GM23338 (cell line): ENCODE measurements at regions not wholly inside any gene's neighbourhood (a gene's known extent, or its start where the extent isn't known, plus 50 kb on each side); places are given as distances from the start of the nearest gene placed in this dataset.

Experiments
- EZH2 ChIP-seq: fragments of 200-600 bp; sonication (generic); IDR thresholded peaks from one replicate; pipeline ENCODE4 v1.8.0; 2017; ENCODE audit warnings: antibody characterized with exemption, mild to moderate bottlenecking, low read depth; ENCODE audit not compliant: unreplicated experiment
- TF ChIP-seq, protein P1 (sequence below), 2 experiments: fragments of 200-600 bp in 1 of 2; sonication (generic) in 1 of 2; conservative IDR thresholded peaks; 2 replicates each; pipeline versions ENCODE4 v1.5.1 to v1.6.1; 2016 to 2017; ENCODE audit warnings: antibody characterized with exemption in 2 of 2, low read depth in 2 of 2, mild to moderate bottlenecking in 2 of 2, moderate library complexity in 1 of 2
- TF ChIP-seq, protein P2 (sequence below): IDR thresholded peaks from one replicate; pipeline ENCODE4 v1.6.1; 2018; ENCODE audit warnings: antibody characterized with exemption; ENCODE audit not compliant: unreplicated experiment

DNA sequence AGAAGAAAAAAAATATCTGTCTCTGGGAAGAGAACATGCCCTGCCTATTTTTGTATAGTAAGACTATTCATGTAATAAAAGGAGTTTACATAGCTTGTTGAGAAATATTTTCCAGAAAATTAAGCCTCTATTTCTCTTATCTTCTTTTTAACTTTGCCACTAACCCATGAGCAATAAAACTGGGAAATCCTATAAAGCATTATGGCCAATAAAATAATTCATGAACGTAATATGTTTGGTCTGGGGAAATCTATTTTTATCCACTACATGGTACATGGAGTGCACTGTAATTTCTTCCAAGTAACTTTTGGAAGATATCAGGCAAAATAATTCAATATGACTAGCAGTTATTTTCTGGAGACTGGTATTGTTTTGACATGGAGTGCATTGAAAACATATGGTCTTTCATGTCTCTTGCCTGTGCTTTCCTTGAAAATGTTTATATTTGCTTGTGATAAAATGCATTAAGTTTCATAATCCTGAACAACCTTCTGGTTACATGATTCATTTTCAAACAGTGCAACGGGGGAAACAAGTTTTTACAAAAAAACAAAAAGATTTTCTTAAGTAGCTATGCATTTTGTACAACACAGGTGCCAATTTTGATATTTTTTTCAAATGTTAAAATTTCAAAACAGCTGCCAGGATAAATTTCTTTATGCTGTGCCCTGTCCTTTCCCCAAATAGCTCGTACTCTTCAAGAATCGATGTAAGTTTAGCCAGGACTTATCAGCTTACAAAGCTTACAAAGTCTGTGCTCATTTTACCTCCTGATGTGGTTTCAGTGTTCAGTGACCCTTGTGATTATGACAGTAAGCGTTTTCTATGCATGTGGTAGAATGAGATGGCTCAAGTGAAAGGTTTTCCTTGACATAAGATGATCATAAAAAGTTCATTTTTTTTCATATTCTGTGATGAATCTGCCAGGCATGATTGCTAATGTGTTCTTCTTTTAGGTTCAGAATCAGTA lies 194.5 kb downstream of the UBE2E3 start:
- TF ChIP-seq EZH2, result no peak
- TF ChIP-seq, protein P1, sequence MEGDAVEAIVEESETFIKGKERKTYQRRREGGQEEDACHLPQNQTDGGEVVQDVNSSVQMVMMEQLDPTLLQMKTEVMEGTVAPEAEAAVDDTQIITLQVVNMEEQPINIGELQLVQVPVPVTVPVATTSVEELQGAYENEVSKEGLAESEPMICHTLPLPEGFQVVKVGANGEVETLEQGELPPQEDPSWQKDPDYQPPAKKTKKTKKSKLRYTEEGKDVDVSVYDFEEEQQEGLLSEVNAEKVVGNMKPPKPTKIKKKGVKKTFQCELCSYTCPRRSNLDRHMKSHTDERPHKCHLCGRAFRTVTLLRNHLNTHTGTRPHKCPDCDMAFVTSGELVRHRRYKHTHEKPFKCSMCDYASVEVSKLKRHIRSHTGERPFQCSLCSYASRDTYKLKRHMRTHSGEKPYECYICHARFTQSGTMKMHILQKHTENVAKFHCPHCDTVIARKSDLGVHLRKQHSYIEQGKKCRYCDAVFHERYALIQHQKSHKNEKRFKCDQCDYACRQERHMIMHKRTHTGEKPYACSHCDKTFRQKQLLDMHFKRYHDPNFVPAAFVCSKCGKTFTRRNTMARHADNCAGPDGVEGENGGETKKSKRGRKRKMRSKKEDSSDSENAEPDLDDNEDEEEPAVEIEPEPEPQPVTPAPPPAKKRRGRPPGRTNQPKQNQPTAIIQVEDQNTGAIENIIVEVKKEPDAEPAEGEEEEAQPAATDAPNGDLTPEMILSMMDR (conservative IDR thresholded peaks at IDR 0.05; ENCODE audit: low read depth in 2 of 2), result no peak
- TF ChIP-seq, protein P2, sequence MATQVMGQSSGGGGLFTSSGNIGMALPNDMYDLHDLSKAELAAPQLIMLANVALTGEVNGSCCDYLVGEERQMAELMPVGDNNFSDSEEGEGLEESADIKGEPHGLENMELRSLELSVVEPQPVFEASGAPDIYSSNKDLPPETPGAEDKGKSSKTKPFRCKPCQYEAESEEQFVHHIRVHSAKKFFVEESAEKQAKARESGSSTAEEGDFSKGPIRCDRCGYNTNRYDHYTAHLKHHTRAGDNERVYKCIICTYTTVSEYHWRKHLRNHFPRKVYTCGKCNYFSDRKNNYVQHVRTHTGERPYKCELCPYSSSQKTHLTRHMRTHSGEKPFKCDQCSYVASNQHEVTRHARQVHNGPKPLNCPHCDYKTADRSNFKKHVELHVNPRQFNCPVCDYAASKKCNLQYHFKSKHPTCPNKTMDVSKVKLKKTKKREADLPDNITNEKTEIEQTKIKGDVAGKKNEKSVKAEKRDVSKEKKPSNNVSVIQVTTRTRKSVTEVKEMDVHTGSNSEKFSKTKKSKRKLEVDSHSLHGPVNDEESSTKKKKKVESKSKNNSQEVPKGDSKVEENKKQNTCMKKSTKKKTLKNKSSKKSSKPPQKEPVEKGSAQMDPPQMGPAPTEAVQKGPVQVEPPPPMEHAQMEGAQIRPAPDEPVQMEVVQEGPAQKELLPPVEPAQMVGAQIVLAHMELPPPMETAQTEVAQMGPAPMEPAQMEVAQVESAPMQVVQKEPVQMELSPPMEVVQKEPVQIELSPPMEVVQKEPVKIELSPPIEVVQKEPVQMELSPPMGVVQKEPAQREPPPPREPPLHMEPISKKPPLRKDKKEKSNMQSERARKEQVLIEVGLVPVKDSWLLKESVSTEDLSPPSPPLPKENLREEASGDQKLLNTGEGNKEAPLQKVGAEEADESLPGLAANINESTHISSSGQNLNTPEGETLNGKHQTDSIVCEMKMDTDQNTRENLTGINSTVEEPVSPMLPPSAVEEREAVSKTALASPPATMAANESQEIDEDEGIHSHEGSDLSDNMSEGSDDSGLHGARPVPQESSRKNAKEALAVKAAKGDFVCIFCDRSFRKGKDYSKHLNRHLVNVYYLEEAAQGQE, result no peak
